GM18868 (cell line): ENCODE measurements at regions not wholly inside any gene's neighbourhood (a gene's known extent, or its start where the extent isn't known, plus 50 kb on each side); places are given as distances from the start of the nearest gene placed in this dataset.

Experiments used
- ATAC-seq: cut with Tn5 transposase; IDR thresholded peaks from one replicate; pipeline ENCODE4 v1.9.1; 2021; ENCODE audit warnings: mild to moderate bottlenecking, moderate library complexity; ENCODE audit not compliant: unreplicated experiment

- no peak for ATAC-seq
These were observed 191.1 kb downstream of the MAP2K6 start for GRCh38 chr17:69605571-69605970.

GRCh38 chr17:69606142-69606800, 191.8 kb downstream of the MAP2K6 start:
- ATAC-seq: no peak

GRCh38 chr17:69607162-69607834, 192.8 kb downstream of the MAP2K6 start:
- peak; percentile 92 for ATAC-seq

GRCh38 chr17:69608141-69608540, 193.6 kb downstream of the MAP2K6 start:
- no peak for ATAC-seq

- ATAC-seq: no peak
These were observed 194.4 kb downstream of the MAP2K6 start for GRCh38 chr17:69608808-69609472.

- no peak for ATAC-seq
These were observed 195.2 kb downstream of the MAP2K6 start for GRCh38 chr17:69609473-69610305.

GRCh38 chr17:69620363-69620762, 205.9 kb downstream of the MAP2K6 start:
- ATAC-seq: no peak

- ATAC-seq: no peak
These were observed 211.0 kb downstream of the MAP2K6 start for GRCh38 chr17:69625474-69625873.

GRCh38 chr17:69630056-69630635, 215.6 kb downstream of the MAP2K6 start:
- ATAC-seq: no peak

- no peak for ATAC-seq
These were observed 220.3 kb downstream of the MAP2K6 start for GRCh38 chr17:69634844-69635243.

- ATAC-seq: no peak
These were observed 223.1 kb downstream of the MAP2K6 start for GRCh38 chr17:69637446-69638156.

GRCh38 chr17:69639096-69639495, 224.6 kb downstream of the MAP2K6 start:
- no peak for ATAC-seq

- no peak for ATAC-seq
These were observed 225.6 kb downstream of the MAP2K6 start for GRCh38 chr17:69640073-69640472.

- no peak for ATAC-seq
These were observed 229.2 kb downstream of the MAP2K6 start for GRCh38 chr17:69643686-69644085.

GRCh38 chr17:69646729-69647128, 232.2 kb downstream of the MAP2K6 start:
- ATAC-seq: no peak

- ATAC-seq: no peak
These were observed 236.4 kb downstream of the MAP2K6 start for GRCh38 chr17:69650881-69651280.

- no peak for ATAC-seq
These were observed 237.4 kb downstream of the MAP2K6 start for GRCh38 chr17:69651921-69652320.

- ATAC-seq: no peak
These were observed 240.7 kb downstream of the MAP2K6 start for GRCh38 chr17:69654981-69655855.

- no peak for ATAC-seq
These were observed 241.4 kb downstream of the MAP2K6 start for GRCh38 chr17:69655902-69656301.
